ENCODE measurements at regions not wholly inside any gene's neighbourhood (a gene's known extent, or its start where the extent isn't known, plus 50 kb on each side); places are given as distances from the start of the nearest gene placed in this dataset.

DNA sequence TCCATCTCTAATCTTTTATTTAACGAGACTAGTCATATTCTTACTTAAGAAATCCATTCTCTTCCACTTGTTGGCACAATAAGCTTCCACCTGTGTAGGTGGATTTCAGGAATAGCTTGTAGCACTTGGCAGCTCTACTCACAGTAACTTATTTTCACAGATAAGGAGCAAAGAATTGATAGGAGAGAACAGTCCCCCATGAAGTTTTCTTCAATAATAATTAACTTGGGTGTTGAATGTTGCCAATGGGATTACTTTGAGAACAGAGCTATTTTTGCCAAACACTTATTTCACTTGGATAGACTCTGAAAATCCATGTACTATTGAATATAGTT is 1388.6 kb upstream of the PIK3C3 start:
- Mint-ChIP-seq H3K9me3 (no peaks in the 10 kb centered on the region), H3K27ac (no peak overlapping the region), H3K4me1 (ENCODE audit: low read depth) (no peaks in the 10 kb centered on the region), H3K27me3 (no peaks in the 10 kb centered on the region), H3K4me3 (no peak overlapping the region), H3K36me3 (ENCODE audit: low read depth) (no peaks in the 10 kb centered on the region)
- intact Hi-C loops (cut with micrococcal nuclease): no loop called here

- no peak overlapping the region for H3K27ac Mint-ChIP-seq
- H3K9me3 Mint-ChIP-seq: no peaks in the 10 kb centered on the region
- no peak overlapping the region for H3K4me3 Mint-ChIP-seq
- H3K36me3 Mint-ChIP-seq (ENCODE audit: low read depth): no peaks in the 10 kb centered on the region
- intact Hi-C loops (cut with micrococcal nuclease): no loop called here
- no peaks in the 10 kb centered on the region for H3K4me1 Mint-ChIP-seq (ENCODE audit: low read depth)
- no peaks in the 10 kb centered on the region for H3K27me3 Mint-ChIP-seq
These were observed 1389.1 kb upstream of the PIK3C3 start for GRCh38 chr18:40565805-40566509.

GRCh38 chr18:40559556-40559955 is 1395.5 kb upstream of the PIK3C3 start:
- H3K9me3 Mint-ChIP-seq: no peaks in the 10 kb centered on the region
- H3K36me3 Mint-ChIP-seq (ENCODE audit: low read depth): no peaks in the 10 kb centered on the region
- H3K27me3 Mint-ChIP-seq: no peaks in the 10 kb centered on the region
- H3K27ac Mint-ChIP-seq: no peak overlapping the region
- H3K4me3 Mint-ChIP-seq: no peak overlapping the region
- intact Hi-C loops (cut with micrococcal nuclease): no loop called here
- H3K4me1 Mint-ChIP-seq (ENCODE audit: low read depth): no peaks in the 10 kb centered on the region

DNA sequence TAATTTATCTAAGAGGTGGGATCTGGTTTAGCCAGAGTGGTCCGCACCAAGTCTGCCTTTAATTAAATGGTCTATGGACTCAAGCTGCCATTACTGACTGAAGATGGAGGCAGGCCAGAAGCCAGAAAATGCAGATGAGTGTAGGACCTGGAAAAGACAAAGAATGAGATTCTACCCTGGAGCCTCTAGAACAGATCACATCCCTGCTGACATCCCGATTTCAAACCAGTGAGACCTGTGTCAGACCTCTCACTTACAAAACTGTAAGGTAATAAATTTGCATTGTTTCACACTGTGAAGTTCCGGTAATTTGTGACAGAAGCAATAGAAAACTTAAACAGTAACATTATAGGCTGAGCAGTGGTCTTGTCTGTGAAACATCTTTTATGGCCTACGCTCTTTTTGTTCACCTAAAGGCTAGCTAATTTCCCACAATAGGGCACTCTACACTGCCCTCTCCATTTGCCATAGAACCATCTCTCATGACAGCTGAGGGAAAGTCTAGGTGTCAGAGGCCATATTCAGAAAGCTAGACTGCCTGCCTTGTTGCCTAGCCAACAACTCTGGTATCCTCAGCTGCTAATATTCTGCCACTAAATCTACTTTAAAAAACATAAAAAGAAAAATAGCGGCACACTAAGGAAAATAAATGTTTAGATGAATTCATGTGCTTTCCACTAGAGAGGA is 1396.2 kb upstream of the PIK3C3 start:
- H3K9me3 Mint-ChIP-seq: no peaks in the 10 kb centered on the region
- H3K4me1 Mint-ChIP-seq (ENCODE audit: low read depth): no peaks in the 10 kb centered on the region
- intact Hi-C loops (cut with micrococcal nuclease): no loop called here
- H3K27me3 Mint-ChIP-seq: no peaks in the 10 kb centered on the region
- no peak overlapping the region for H3K27ac Mint-ChIP-seq
- no peaks in the 10 kb centered on the region for H3K36me3 Mint-ChIP-seq (ENCODE audit: low read depth)
- no peak overlapping the region for H3K4me3 Mint-ChIP-seq

- H3K27ac Mint-ChIP-seq: no peak overlapping the region
- H3K9me3 Mint-ChIP-seq: peaks cover 8% of the 10 kb centered on the region
- no peaks in the 10 kb centered on the region for H3K36me3 Mint-ChIP-seq (ENCODE audit: low read depth)
- no peaks in the 10 kb centered on the region for H3K27me3 Mint-ChIP-seq
- H3K4me3 Mint-ChIP-seq: no peak overlapping the region
- no peaks in the 10 kb centered on the region for H3K4me1 Mint-ChIP-seq (ENCODE audit: low read depth)
- intact Hi-C loops (cut with micrococcal nuclease): no loop called here
These were observed 1399.1 kb upstream of the PIK3C3 start for GRCh38 chr18:40555914-40556313.

- intact Hi-C loops (cut with micrococcal nuclease): no loop called here
- Mint-ChIP-seq H3K36me3 (ENCODE audit: low read depth) (no peaks in the 10 kb centered on the region), H3K4me3 (no peak overlapping the region), H3K27ac (no peak overlapping the region), H3K4me1 (ENCODE audit: low read depth) (no peaks in the 10 kb centered on the region), H3K27me3 (no peaks in the 10 kb centered on the region), H3K9me3 (peaks cover 9% of the 10 kb centered on the region)
These were observed 1402.0 kb upstream of the PIK3C3 start for GRCh38 chr18:40553029-40553428.

GRCh38 chr18:40546875-40547274 is 1408.2 kb upstream of the PIK3C3 start:
- no peak overlapping the region for H3K27ac Mint-ChIP-seq
- no peaks in the 10 kb centered on the region for H3K36me3 Mint-ChIP-seq (ENCODE audit: low read depth)
- H3K27me3 Mint-ChIP-seq: no peaks in the 10 kb centered on the region
- H3K9me3 Mint-ChIP-seq: peaks cover 9% of the 10 kb centered on the region
- no peak overlapping the region for H3K4me3 Mint-ChIP-seq
- H3K4me1 Mint-ChIP-seq (ENCODE audit: low read depth): no peaks in the 10 kb centered on the region
- intact Hi-C loops (cut with micrococcal nuclease): no loop called here

- intact Hi-C loops (cut with micrococcal nuclease): no loop called here
- Mint-ChIP-seq H3K9me3 (no peaks in the 10 kb centered on the region), H3K27ac (no peak overlapping the region), H3K4me1 (ENCODE audit: low read depth) (no peaks in the 10 kb centered on the region), H3K4me3 (no peak overlapping the region), H3K27me3 (no peaks in the 10 kb centered on the region), H3K36me3 (ENCODE audit: low read depth) (no peaks in the 10 kb centered on the region)
These were observed 1420.3 kb upstream of the PIK3C3 start for GRCh38 chr18:40534723-40535122.

- intact Hi-C loops (cut with micrococcal nuclease): no loop called here
- Mint-ChIP-seq H3K4me1 (ENCODE audit: low read depth) (no peaks in the 10 kb centered on the region), H3K36me3 (ENCODE audit: low read depth) (no peaks in the 10 kb centered on the region), H3K4me3 (no peak overlapping the region), H3K27ac (no peak overlapping the region), H3K27me3 (no peaks in the 10 kb centered on the region), H3K9me3 (no peaks in the 10 kb centered on the region)
These were observed 1423.0 kb upstream of the PIK3C3 start for GRCh38 chr18:40532046-40532445.

- no peaks in the 10 kb centered on the region for H3K36me3 Mint-ChIP-seq (ENCODE audit: low read depth)
- H3K27ac Mint-ChIP-seq: no peak overlapping the region
- no peaks in the 10 kb centered on the region for H3K9me3 Mint-ChIP-seq
- intact Hi-C loops (cut with micrococcal nuclease): no loop called here
- no peaks in the 10 kb centered on the region for H3K4me1 Mint-ChIP-seq (ENCODE audit: low read depth)
- H3K27me3 Mint-ChIP-seq: no peaks in the 10 kb centered on the region
- no peak overlapping the region for H3K4me3 Mint-ChIP-seq
These were observed 1424.0 kb upstream of the PIK3C3 start for GRCh38 chr18:40531051-40531450.

- H3K9me3 Mint-ChIP-seq: no peaks in the 10 kb centered on the region
- H3K4me3 Mint-ChIP-seq: no peak overlapping the region
- H3K27ac Mint-ChIP-seq: no peak overlapping the region
- no peaks in the 10 kb centered on the region for H3K36me3 Mint-ChIP-seq (ENCODE audit: low read depth)
- no peaks in the 10 kb centered on the region for H3K27me3 Mint-ChIP-seq
- H3K4me1 Mint-ChIP-seq (ENCODE audit: low read depth): no peaks in the 10 kb centered on the region
- intact Hi-C loops (cut with micrococcal nuclease): no loop called here
These were observed 1425.6 kb upstream of the PIK3C3 start for GRCh38 chr18:40529478-40529877.

GRCh38 chr18:40524881-40525280 is 1430.2 kb upstream of the PIK3C3 start:
- Mint-ChIP-seq H3K4me1 (ENCODE audit: low read depth) (no peaks in the 10 kb centered on the region), H3K4me3 (no peak overlapping the region), H3K36me3 (ENCODE audit: low read depth) (no peaks in the 10 kb centered on the region), H3K27ac (no peak overlapping the region), H3K27me3 (no peaks in the 10 kb centered on the region), H3K9me3 (no peaks in the 10 kb centered on the region)
- intact Hi-C loops (cut with micrococcal nuclease): no loop called here

DNA sequence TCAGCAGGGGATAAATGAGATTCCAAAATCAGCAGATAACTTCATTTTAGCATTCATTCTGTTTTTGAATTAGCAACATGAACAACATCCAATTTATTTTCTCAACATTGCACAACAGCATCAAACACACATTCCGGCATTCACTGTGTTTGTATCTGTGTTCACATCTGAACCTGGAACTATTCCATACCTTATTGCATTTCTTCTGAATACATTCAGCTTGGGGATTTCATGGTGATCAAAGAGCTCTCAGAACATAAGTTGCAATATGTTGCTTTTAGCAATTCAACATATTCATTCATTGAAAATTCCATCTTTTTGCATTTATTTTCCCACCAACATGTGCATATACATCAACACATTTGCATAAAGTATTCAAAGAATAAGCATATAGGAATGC is 1431.7 kb upstream of the PIK3C3 start:
- intact Hi-C loops (cut with micrococcal nuclease): no loop called here
- no peaks in the 10 kb centered on the region for H3K27me3 Mint-ChIP-seq
- no peak overlapping the region for H3K27ac Mint-ChIP-seq
- H3K9me3 Mint-ChIP-seq: no peaks in the 10 kb centered on the region
- H3K4me3 Mint-ChIP-seq: no peak overlapping the region
- no peaks in the 10 kb centered on the region for H3K36me3 Mint-ChIP-seq (ENCODE audit: low read depth)
- H3K4me1 Mint-ChIP-seq (ENCODE audit: low read depth): no peaks in the 10 kb centered on the region

- no peak overlapping the region for H3K4me3 Mint-ChIP-seq
- no peaks in the 10 kb centered on the region for H3K36me3 Mint-ChIP-seq (ENCODE audit: low read depth)
- intact Hi-C loops (cut with micrococcal nuclease): no loop called here
- H3K27ac Mint-ChIP-seq: no peak overlapping the region
- H3K27me3 Mint-ChIP-seq: no peaks in the 10 kb centered on the region
- H3K4me1 Mint-ChIP-seq (ENCODE audit: low read depth): no peaks in the 10 kb centered on the region
- no peaks in the 10 kb centered on the region for H3K9me3 Mint-ChIP-seq
These were observed 1454.0 kb upstream of the PIK3C3 start for GRCh38 chr18:40501026-40501425.

DNA sequence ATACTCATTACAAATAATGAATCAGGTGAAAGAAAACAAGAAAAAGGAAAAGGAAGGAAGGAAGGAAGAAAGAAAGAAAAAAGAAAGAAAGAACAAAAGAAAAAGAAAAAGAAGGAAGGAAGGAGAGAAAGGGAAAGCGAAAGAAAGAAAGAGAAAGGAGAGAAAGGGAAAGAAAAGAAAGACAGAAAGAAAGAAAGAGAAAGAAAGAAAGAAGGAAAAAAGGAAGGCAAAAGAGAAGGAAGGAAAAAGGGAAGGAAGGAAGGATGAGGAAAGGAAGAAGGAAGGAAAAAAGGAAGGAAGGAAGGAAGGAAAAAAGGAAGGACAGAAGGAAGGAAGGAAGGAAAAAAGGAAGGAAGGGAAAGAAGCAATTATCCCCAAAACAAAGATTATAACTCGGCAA is 1460.4 kb upstream of the PIK3C3 start:
- no peak overlapping the region for H3K4me3 Mint-ChIP-seq
- intact Hi-C loops (cut with micrococcal nuclease): no loop called here
- H3K27me3 Mint-ChIP-seq: no peaks in the 10 kb centered on the region

More for the DNA sequence above, 1460.4 kb upstream of the PIK3C3 start:
- Mint-ChIP-seq H3K4me1 (ENCODE audit: low read depth) (no peaks in the 10 kb centered on the region), H3K9me3 (peaks cover 10% of the 10 kb centered on the region), H3K27ac (no peak overlapping the region), H3K36me3 (ENCODE audit: low read depth) (no peaks in the 10 kb centered on the region)

All from dendritic cell treated with granulocyte-macrophage colony-stimulating factor and Interleukin-4, amounts not matched to agents 40 ng/mL and 50 ng/mL, for 4 days (primary cell).